OCI-LY1 (cell line): ENCODE measurements at regions not wholly inside any gene's neighbourhood (a gene's known extent, or its start where the extent isn't known, plus 50 kb on each side); places are given as distances from the start of the nearest gene placed in this dataset.

ENCODE experiments used
- H2AFZ ChIP-seq: fragments of 200-600 bp; sonication (generic), shearing (Covaris generic); 2 replicates; pipeline ENCODE4 v1.6.0; 2014; ENCODE audit warnings: antibody characterized with exemption, mild to moderate bottlenecking, low read length
- H3F3A ChIP-seq: fragments of 200-600 bp; sonication (generic), shearing (Covaris generic); 2 replicates; pipeline ENCODE4 v1.6.0; 2014; ENCODE audit warnings: mild to moderate bottlenecking, antibody characterized with exemption, low read length, moderate library complexity; ENCODE audit not compliant: insufficient read depth
- H3K27ac ChIP-seq: fragments of 200-600 bp; sonication (generic); 2 replicates; pipeline ENCODE4 v1.5.1; 2014; ENCODE audit warnings: low read length, mixed run types, mild to moderate bottlenecking, low read depth; ENCODE audit not compliant: poor library complexity, severe bottlenecking
- H3K27me3 ChIP-seq: fragments of 200-600 bp; sonication (generic); 2 replicates; pipeline ENCODE4 v1.6.0; 2014; ENCODE audit warnings: antibody characterized with exemption, mild to moderate bottlenecking, low read length, moderate library complexity; ENCODE audit not compliant: insufficient read depth
- H3K36me3 ChIP-seq: fragments of 200-600 bp; sonication (generic); 2 replicates; pipeline ENCODE4 v1.6.1; 2014; ENCODE audit warnings: mild to moderate bottlenecking, antibody characterized with exemption, low read length, moderate library complexity, mixed read lengths; ENCODE audit not compliant: insufficient read depth
- H3K4me1 ChIP-seq: fragments of 200-600 bp; sonication (generic); 2 replicates; pipeline ENCODE4 v1.5.1; 2014; ENCODE audit warnings: mild to moderate bottlenecking, low read length, moderate library complexity; ENCODE audit not compliant: insufficient read depth, severe bottlenecking
- H3K4me2 ChIP-seq: fragments of 200-600 bp; sonication (generic), shearing (Covaris generic); 2 replicates; pipeline ENCODE4 v1.6.1; 2014; ENCODE audit warnings: low read length
- H3K4me3 ChIP-seq: fragments of 200-600 bp; sonication (generic); 2 replicates; pipeline ENCODE4 v1.5.1; 2014; ENCODE audit warnings: low read length, low read depth, mild to moderate bottlenecking, mixed read lengths; ENCODE audit not compliant: poor library complexity, severe bottlenecking
- H3K79me2 ChIP-seq: fragments of 200-600 bp; shearing (Covaris generic); 2 replicates; pipeline ENCODE4 v1.6.1; 2016; ENCODE audit warnings: mixed run types, low read length, mixed read lengths; ENCODE audit not compliant: insufficient read depth
- H3K9ac ChIP-seq: fragments of 200-600 bp; sonication (generic), shearing (Covaris generic); 2 replicates; pipeline ENCODE4 v1.6.1; 2014; ENCODE audit warnings: mild to moderate bottlenecking, low read length, mixed read lengths
- H3K9me2 ChIP-seq: fragments of 200-600 bp; sonication (generic), shearing (Covaris generic); 2 replicates; pipeline ENCODE4 v1.6.1; 2014; ENCODE audit warnings: low read depth, mild to moderate bottlenecking, low read length, mixed read lengths
- H3K9me3 ChIP-seq: fragments of 200-600 bp; shearing (Covaris generic); 2 replicates; pipeline ENCODE4 v1.6.1; 2014; ENCODE audit warnings: low read length, mixed read lengths
- H4K20me1 ChIP-seq: fragments of 200-600 bp; sonication (generic), shearing (Covaris generic); 2 replicates; pipeline ENCODE4 v1.6.0; 2016; ENCODE audit warnings: mild to moderate bottlenecking, low read length; ENCODE audit not compliant: insufficient read depth
- CTCF ChIP-seq: fragments of 200-600 bp; sonication (generic), shearing (Covaris generic); IDR thresholded peaks from 2 replicates; pipeline ENCODE4 v1.5.1; 2017; ENCODE audit warnings: mild to moderate bottlenecking, antibody characterized with exemption, low read length, moderate library complexity, mixed read lengths
- EZH2 ChIP-seq: fragments of 200-600 bp; sonication (generic), shearing (Covaris generic); IDR thresholded peaks from 2 replicates; pipeline ENCODE4 v1.8.0; 2017; ENCODE audit warnings: borderline replicate concordance, mixed run types, mild to moderate bottlenecking, antibody characterized with exemption, low read length, moderate library complexity, mixed read lengths

GRCh38 chr7:26049081-26049480 lies 102.9 kb upstream of the NFE2L3 start:
- H3K9me3 ChIP-seq = peaks cover 18% of the 10 kb centered on the region; the same call in 1 of the 2 replicates
- no peaks in the 10 kb centered on the region for H3F3A ChIP-seq
- TF ChIP-seq EZH2 (no peak), CTCF (no peak)
- H3K36me3 ChIP-seq = no peaks in the 10 kb centered on the region; the same call in 1 of the 2 replicates
- H3K4me2 ChIP-seq = no peak overlapping the region
- H3K9ac ChIP-seq = no peak overlapping the region
- H3K4me1 ChIP-seq = peaks cover 5% of the 10 kb centered on the region
- no peaks in the 10 kb centered on the region for H3K79me2 ChIP-seq
- no peak overlapping the region for H2AFZ ChIP-seq
- H3K4me3 ChIP-seq = no peak overlapping the region
- H3K9me2 ChIP-seq = no peaks in the 10 kb centered on the region
- 0 out of 2 replicates have a peak, but pooled peaks cover 4% of the 10 kb centered on the region for H3K27me3 ChIP-seq
- no peaks in the 10 kb centered on the region for H4K20me1 ChIP-seq
- no peak overlapping the region for H3K27ac ChIP-seq

GRCh38 chr7:26051021-26051420 lies 101.0 kb upstream of the NFE2L3 start:
- Histone ChIP-seq H3K9me3 (peaks cover 18% of the 10 kb centered on the region; the same call in 1 of the 2 replicates), H3F3A (no peaks in the 10 kb centered on the region), H3K27me3 (0 out of 2 replicates have a peak, but pooled peaks cover 4% of the 10 kb centered on the region), H3K79me2 (no peaks in the 10 kb centered on the region), H3K4me3 (no peak overlapping the region), H3K36me3 (no peaks in the 10 kb centered on the region; the same call in 1 of the 2 replicates), H2AFZ (no peak overlapping the region), H3K27ac (no peak overlapping the region), H3K9me2 (no peaks in the 10 kb centered on the region), H3K9ac (no peak overlapping the region), H3K4me2 (no peak overlapping the region), H3K4me1 (peaks cover 5% of the 10 kb centered on the region), H4K20me1 (no peaks in the 10 kb centered on the region)
- TF ChIP-seq CTCF (no peak), EZH2 (no peak)

- Histone ChIP-seq H3K79me2 (no peaks in the 10 kb centered on the region), H3K27ac (no peak overlapping the region), H3K36me3 (no peaks in the 10 kb centered on the region; the same call in 1 of the 2 replicates), H3K9me3 (peaks cover 18% of the 10 kb centered on the region; the same call in 1 of the 2 replicates), H3F3A (no peaks in the 10 kb centered on the region), H4K20me1 (no peaks in the 10 kb centered on the region), H3K9me2 (no peaks in the 10 kb centered on the region), H3K27me3 (0 out of 2 replicates have a peak, but pooled peaks cover 4% of the 10 kb centered on the region), H3K4me2 (no peak overlapping the region), H3K4me1 (peaks cover 5% of the 10 kb centered on the region), H3K4me3 (no peak overlapping the region), H2AFZ (no peak overlapping the region), H3K9ac (no peak overlapping the region)
- no peak for TF ChIP-seq CTCF
- TF ChIP-seq EZH2 = no peak
Observed at GRCh38 chr7:26052706-26053105, 99.3 kb upstream of the NFE2L3 start.
